ENCODE measurements at regions not wholly inside any gene's neighbourhood (a gene's known extent, or its start where the extent isn't known, plus 50 kb on each side); places are given as distances from the start of the nearest gene placed in this dataset.

GRCh38 chr5:92566113-92566786 is 1014.8 kb downstream of the NR2F1-AS1 start:
- DNase-seq (no peak), ATAC-seq (no peak)
- no peak overlapping the region for H3K27ac ChIP-seq
- H3K4me1 ChIP-seq = no peaks in the 10 kb centered on the region
- H3K27me3 ChIP-seq = no peaks in the 10 kb centered on the region
- no peaks in the 10 kb centered on the region for H3K36me3 ChIP-seq
- TF ChIP-seq POLR2A (IDR thresholded peaks at IDR 0.05) = no peak
- TF ChIP-seq CTCF (IDR thresholded peaks at IDR 0.05 in 4 of 5, conservative IDR thresholded peaks at IDR 0.05 in 1 of 5) = no peak
- intact Hi-C loops (cut with DNase I; ENCODE audit: low total_unique reads) (no loop called here), in situ Hi-C loops (cut with MboI; ENCODE audit: low sequenced_read_pairs in 4 of 4) (no loop called here)
- H3K9me3 ChIP-seq = no peaks in the 10 kb centered on the region
- no peak overlapping the region for H3K4me3 ChIP-seq

- Histone ChIP-seq H3K27me3 (no peaks in the 10 kb centered on the region), H3K36me3 (no peaks in the 10 kb centered on the region), H3K4me3 (no peak overlapping the region), H3K27ac (no peak overlapping the region), H3K4me1 (no peaks in the 10 kb centered on the region), H3K9me3 (no peaks in the 10 kb centered on the region)
- DNase-seq (no peak), ATAC-seq (no peak)
- intact Hi-C loops (cut with DNase I; ENCODE audit: low total_unique reads) (no loop called here), in situ Hi-C loops (cut with MboI; ENCODE audit: low sequenced_read_pairs in 4 of 4) (no loop called here)
- no peak for TF ChIP-seq CTCF (IDR thresholded peaks at IDR 0.05 in 4 of 5, conservative IDR thresholded peaks at IDR 0.05 in 1 of 5)
- TF ChIP-seq POLR2A (IDR thresholded peaks at IDR 0.05) = no peak
Measured at GRCh38 chr5:92565673-92566072, 1015.3 kb downstream of the NR2F1-AS1 start.

GRCh38 chr5:92562065-92562464 is 1019.0 kb downstream of the NR2F1-AS1 start:
- no peak overlapping the region for H3K4me3 ChIP-seq

GRCh38 chr5:92561411-92561959 is 1019.5 kb downstream of the NR2F1-AS1 start:
- H3K27ac ChIP-seq = no peak overlapping the region
- H3K4me1 ChIP-seq = no peaks in the 10 kb centered on the region
- no peaks in the 10 kb centered on the region for H3K27me3 ChIP-seq
- in situ Hi-C loops (cut with MboI; ENCODE audit: low sequenced_read_pairs in 4 of 4) = no loop called here
- no peak for TF ChIP-seq CTCF (IDR thresholded peaks at IDR 0.05 in 4 of 5, conservative IDR thresholded peaks at IDR 0.05 in 1 of 5)
- TF ChIP-seq POLR2A (IDR thresholded peaks at IDR 0.05) = no peak
- ATAC-seq = no peak
- intact Hi-C loops (cut with DNase I; ENCODE audit: low total_unique reads) = no loop called here
- no peak for DNase-seq
- no peaks in the 10 kb centered on the region for H3K9me3 ChIP-seq
- no peak overlapping the region for H3K4me3 ChIP-seq
- no peaks in the 10 kb centered on the region for H3K36me3 ChIP-seq

More at GRCh38 chr5:92562065-92562464, 1019.0 kb downstream of the NR2F1-AS1 start:
- Histone ChIP-seq H3K4me1 (no peaks in the 10 kb centered on the region), H3K36me3 (no peaks in the 10 kb centered on the region), H3K9me3 (no peaks in the 10 kb centered on the region), H3K27ac (no peak overlapping the region), H3K27me3 (no peaks in the 10 kb centered on the region)
- in situ Hi-C loops (cut with MboI; ENCODE audit: low sequenced_read_pairs in 4 of 4) (no loop called here), intact Hi-C loops (cut with DNase I; ENCODE audit: low total_unique reads) (no loop called here)
- TF ChIP-seq POLR2A (IDR thresholded peaks at IDR 0.05) = no peak
- TF ChIP-seq CTCF (IDR thresholded peaks at IDR 0.05 in 4 of 5, conservative IDR thresholded peaks at IDR 0.05 in 1 of 5) = no peak
- DNase-seq = no peak
- no peak for ATAC-seq
